ENCODE measurements at regions not wholly inside any gene's neighbourhood (a gene's known extent, or its start where the extent isn't known, plus 50 kb on each side); places are given as distances from the start of the nearest gene placed in this dataset.

DNA sequence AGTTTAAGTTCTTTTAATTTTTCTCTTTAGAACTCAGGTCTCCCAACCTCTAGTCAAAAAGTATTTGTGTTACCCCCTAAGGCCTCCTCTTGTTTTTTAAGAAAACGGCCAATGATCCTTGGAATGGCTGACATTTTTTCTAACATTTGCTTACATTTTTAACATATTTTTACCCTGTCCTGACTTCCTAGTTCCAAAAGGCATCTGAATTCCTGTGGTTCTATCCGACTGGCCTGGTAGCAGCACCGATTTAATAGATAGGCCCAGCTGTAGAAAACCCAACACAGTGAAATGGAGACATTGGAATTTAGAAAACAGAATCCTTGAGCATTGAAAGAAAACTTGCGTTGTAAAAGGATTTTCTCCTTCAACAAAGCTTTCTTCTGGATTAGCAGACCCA lies 134.7 kb upstream of the GSC start:
- no peak for TF ChIP-seq POLR2A (IDR thresholded peaks at IDR 0.05)
- TF ChIP-seq, protein P1, sequence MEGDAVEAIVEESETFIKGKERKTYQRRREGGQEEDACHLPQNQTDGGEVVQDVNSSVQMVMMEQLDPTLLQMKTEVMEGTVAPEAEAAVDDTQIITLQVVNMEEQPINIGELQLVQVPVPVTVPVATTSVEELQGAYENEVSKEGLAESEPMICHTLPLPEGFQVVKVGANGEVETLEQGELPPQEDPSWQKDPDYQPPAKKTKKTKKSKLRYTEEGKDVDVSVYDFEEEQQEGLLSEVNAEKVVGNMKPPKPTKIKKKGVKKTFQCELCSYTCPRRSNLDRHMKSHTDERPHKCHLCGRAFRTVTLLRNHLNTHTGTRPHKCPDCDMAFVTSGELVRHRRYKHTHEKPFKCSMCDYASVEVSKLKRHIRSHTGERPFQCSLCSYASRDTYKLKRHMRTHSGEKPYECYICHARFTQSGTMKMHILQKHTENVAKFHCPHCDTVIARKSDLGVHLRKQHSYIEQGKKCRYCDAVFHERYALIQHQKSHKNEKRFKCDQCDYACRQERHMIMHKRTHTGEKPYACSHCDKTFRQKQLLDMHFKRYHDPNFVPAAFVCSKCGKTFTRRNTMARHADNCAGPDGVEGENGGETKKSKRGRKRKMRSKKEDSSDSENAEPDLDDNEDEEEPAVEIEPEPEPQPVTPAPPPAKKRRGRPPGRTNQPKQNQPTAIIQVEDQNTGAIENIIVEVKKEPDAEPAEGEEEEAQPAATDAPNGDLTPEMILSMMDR (IDR thresholded peaks at IDR 0.05), result no peak

All from Peyer's patch (tissue), 4 donors.